HCT116 (cell line): ENCODE measurements at regions not wholly inside any gene's neighbourhood (a gene's known extent, or its start where the extent isn't known, plus 50 kb on each side); places are given as distances from the start of the nearest gene placed in this dataset.

ENCODE experiments used
- ATAC-seq: fragments of 200-7000 bp; cut with Tn5 transposase; 2 replicates; pipeline ENCODE4 v1.9.1; 2020; ENCODE audit warnings: mild to moderate bottlenecking, moderate library complexity
- BruUV-seq: library from RNA; stranded (reverse); fragments of 400-500 nt; replicated peaks from 2 replicates; lab custom pipeline; 2021; lab: Mats Ljungman, UMichigan
- CTCF ChIA-PET: fragments of 300-600 bp; sonication (Branson Sonifier 250); formaldehyde crosslinking; loops from one replicate; lab custom pipeline; 2021; ENCODE audit warnings: antibody characterized with exemption; lab: Charles Lee
- POLR2A ChIA-PET: fragments of 300-600, 350-600 bp; sonication (Branson Sonifier 250); formaldehyde crosslinking; loops from one replicate; lab custom pipeline; 2021; ENCODE audit warnings: antibody characterized with exemption; lab: Charles Lee
- RAD21 ChIA-PET, 2 experiments: fragments of 300-600 bp; sonication (Branson Sonifier 250); formaldehyde crosslinking; loops; one replicate each; lab custom pipeline; 2023; ENCODE audit warnings: low total read pairs in 2 of 2; ENCODE audit not compliant: uncharacterized antibody in 2 of 2, unreplicated experiment in 2 of 2, low non-redundant PET in 1 of 2; lab: Charles Lee
- DNase-seq: peaks from one replicate; pipeline ENCODE4 v3.0.0-alpha.2; 2010; ENCODE audit warnings: low read depth, low spot score
- H2AFZ ChIP-seq: fragments of 200-600 bp; shearing (Covaris generic), sonication (generic); 2 replicates; pipeline ENCODE4 v1.6.1; 2017; ENCODE audit warnings: low read depth, mixed run types, mixed read lengths, antibody characterized with exemption, low read length; ENCODE audit not compliant: poor library complexity, severe bottlenecking
- H3K27ac ChIP-seq: 2 replicates; pipeline ENCODE4 v1.5.1; 2012; ENCODE audit warnings: low read depth, low read length
- H3K27me3 ChIP-seq: fragments of 200-600 bp; sonication (generic); 2 replicates; pipeline ENCODE4 v1.6.1; 2016; ENCODE audit warnings: mixed run types, low read length, mixed read lengths; ENCODE audit not compliant: insufficient read depth
- H3K36me3 ChIP-seq, 2 experiments: fragments of 200-500 bp in 1 of 2; fragments of 200-600 bp in 1 of 2; sonication (Bioruptor generic) in 1 of 2; sonication (generic) in 1 of 2; 2 replicates each; pipeline versions ENCODE4 v1.5.1 to v1.6.1; 2014 to 2016; ENCODE audit warnings: low read length in 2 of 2, inconsistent platforms in 1 of 2, mixed read lengths in 1 of 2, mixed run types in 1 of 2; ENCODE audit not compliant: insufficient read depth in 2 of 2, control insufficient read depth in 1 of 2
- H3K4me1 ChIP-seq, 2 experiments: fragments of 200-600 bp in 1 of 2; sonication (generic) in 1 of 2; 2 replicates each; pipeline versions ENCODE4 v1.5.1 to v1.6.1; 2012 to 2017; ENCODE audit warnings: low read length in 2 of 2, inconsistent platforms in 1 of 2, mild to moderate bottlenecking in 1 of 2, mixed read lengths in 1 of 2, mixed run types in 1 of 2, moderate library complexity in 1 of 2; ENCODE audit not compliant: insufficient read depth in 2 of 2, control insufficient read depth in 1 of 2
- H3K4me2 ChIP-seq: fragments of 200-600 bp; sonication (generic); 2 replicates; pipeline ENCODE4 v1.6.1; 2017; ENCODE audit warnings: mixed run types, low read length, mixed read lengths
- H3K4me3 ChIP-seq, 2 experiments: fragments of 200-600 bp in 1 of 2; sonication (generic) in 1 of 2; replicated peaks in 1 of 2; 2 replicates each; pipeline ENCODE4 v1.5.1; 2011 to 2016; ENCODE audit warnings: low read length in 2 of 2, control low read depth in 1 of 2, low read depth in 1 of 2, mild to moderate bottlenecking in 1 of 2, mixed read lengths in 1 of 2, mixed run types in 1 of 2
- H3K79me2 ChIP-seq: fragments of 200-600 bp; sonication (generic); 2 replicates; pipeline ENCODE4 v1.6.1; 2017; ENCODE audit warnings: mild to moderate bottlenecking, mixed run types, low read length, moderate library complexity, mixed read lengths; ENCODE audit not compliant: insufficient read depth
- H3K9ac ChIP-seq: fragments of 200-600 bp; sonication (generic); 2 replicates; pipeline ENCODE4 v1.6.1; 2016; ENCODE audit warnings: low read length, mixed read lengths
- H3K9me2 ChIP-seq: fragments of 200-600 bp; sonication (generic), shearing (Covaris generic); 2 replicates; pipeline ENCODE4 v1.6.1; 2017; ENCODE audit warnings: mixed run types, mild to moderate bottlenecking, moderate library complexity; ENCODE audit not compliant: insufficient read depth
- H3K9me3 ChIP-seq, 2 experiments: fragments of 200-500 bp in 1 of 2; fragments of 200-600 bp in 1 of 2; sonication (Bioruptor generic) in 1 of 2; sonication (generic) in 1 of 2; 2 replicates each; pipeline ENCODE4 v1.6.1; 2014 to 2017; ENCODE audit warnings: low read length in 2 of 2, mixed read lengths in 2 of 2, inconsistent platforms in 1 of 2, low read depth in 1 of 2, mild to moderate bottlenecking in 1 of 2, mixed run types in 1 of 2, moderate library complexity in 1 of 2; ENCODE audit not compliant: control insufficient read depth in 1 of 2, insufficient read depth in 1 of 2
- H4K20me1 ChIP-seq: fragments of 200-600 bp; sonication (generic), shearing (Covaris generic); 2 replicates; pipeline ENCODE4 v1.6.1; 2017; ENCODE audit warnings: mixed run types, mild to moderate bottlenecking, moderate library complexity; ENCODE audit not compliant: insufficient read depth
- CBX3 ChIP-seq: IDR thresholded peaks from 2 replicates; pipeline ENCODE4 v1.6.1; 2012; ENCODE audit warnings: low read depth
- CEBPB ChIP-seq: IDR thresholded peaks from 2 replicates; pipeline ENCODE4 v1.6.1; 2012; ENCODE audit warnings: low read depth
- EGR1 ChIP-seq: IDR thresholded peaks from 2 replicates; pipeline ENCODE4 v1.6.1; 2012; ENCODE audit warnings: low read depth
- ELF1 ChIP-seq: IDR thresholded peaks from 2 replicates; pipeline ENCODE4 v1.6.1; 2012; ENCODE audit warnings: low read depth, borderline replicate concordance
- EZH2 ChIP-seq: fragments of 200-600 bp; sonication (generic); IDR thresholded peaks from 2 replicates; pipeline ENCODE4 v1.6.1; 2017; ENCODE audit warnings: antibody characterized with exemption, mixed run types
- FOSL1 ChIP-seq: IDR thresholded peaks from 2 replicates; pipeline ENCODE4 v1.6.1; 2012; ENCODE audit warnings: low read depth
- JUND ChIP-seq: IDR thresholded peaks from 2 replicates; pipeline ENCODE4 v1.6.1; 2012
- POLR2A ChIP-seq: IDR thresholded peaks from 2 replicates; pipeline ENCODE4 v1.7.0; 2011; ENCODE audit warnings: borderline replicate concordance; ENCODE audit not compliant: insufficient read depth, insufficient read length; ENCODE audit errors: extremely low read depth
- POLR2AphosphoS5 ChIP-seq: IDR thresholded peaks from 2 replicates; pipeline ENCODE4 v1.6.1; 2011; ENCODE audit warnings: mild to moderate bottlenecking, low read depth, low read length, moderate library complexity
- RAD21 ChIP-seq: IDR thresholded peaks from 2 replicates; pipeline ENCODE4 v1.6.1; 2012; ENCODE audit warnings: low read depth, mild to moderate bottlenecking
- SIN3A ChIP-seq: IDR thresholded peaks from 2 replicates; pipeline ENCODE4 v1.6.1; 2012; ENCODE audit warnings: low read depth
- SP1 ChIP-seq: IDR thresholded peaks from 2 replicates; pipeline ENCODE4 v1.6.1; 2012; ENCODE audit warnings: low read depth
- SRF ChIP-seq: IDR thresholded peaks from 2 replicates; pipeline ENCODE4 v1.6.1; 2012; ENCODE audit warnings: low read depth
- YY1 ChIP-seq: IDR thresholded peaks from 2 replicates; pipeline ENCODE4 v1.6.1; 2011; ENCODE audit warnings: low read length, low read depth, moderate library complexity, mild to moderate bottlenecking; ENCODE audit not compliant: insufficient replicate concordance; ENCODE audit errors: extremely low read depth
- ZFX ChIP-seq: fragments of 450-650 bp; IDR thresholded peaks from 2 replicates; pipeline ENCODE4 v1.6.1; 2017
- intact Hi-C: fragments of 100-400 bp; cut with micrococcal nuclease; formaldehyde crosslinking; loops from 2 replicates; pipeline ENCODE4 v1.10.0; 2022
- TF ChIP-seq, protein P1 (sequence below): IDR thresholded peaks from 2 replicates; pipeline ENCODE4 v1.6.1; 2012
- TF ChIP-seq, protein P2 (sequence below), 3 experiments: fragments of 200-600 bp in 1 of 3; sonication (generic) in 1 of 3; IDR thresholded peaks in 2 of 3; conservative IDR thresholded peaks in 1 of 3; 2 replicates each; pipeline ENCODE4 v1.5.1; 2012 to 2017; ENCODE audit warnings: low read depth in 2 of 3, low read length in 2 of 3, antibody characterized with exemption in 1 of 3, borderline replicate concordance in 1 of 3, control low read depth in 1 of 3, mild to moderate bottlenecking in 1 of 3, mixed read lengths in 1 of 3, mixed run types in 1 of 3, moderate library complexity in 1 of 3; ENCODE audit not compliant: insufficient read depth in 1 of 3
- TF ChIP-seq, protein P3 (sequence below): IDR thresholded peaks from 2 replicates; pipeline ENCODE4 v1.6.1; 2011; ENCODE audit warnings: mild to moderate bottlenecking, low read length, moderate library complexity; ENCODE audit not compliant: insufficient replicate concordance; ENCODE audit errors: extremely low read depth

DNA sequence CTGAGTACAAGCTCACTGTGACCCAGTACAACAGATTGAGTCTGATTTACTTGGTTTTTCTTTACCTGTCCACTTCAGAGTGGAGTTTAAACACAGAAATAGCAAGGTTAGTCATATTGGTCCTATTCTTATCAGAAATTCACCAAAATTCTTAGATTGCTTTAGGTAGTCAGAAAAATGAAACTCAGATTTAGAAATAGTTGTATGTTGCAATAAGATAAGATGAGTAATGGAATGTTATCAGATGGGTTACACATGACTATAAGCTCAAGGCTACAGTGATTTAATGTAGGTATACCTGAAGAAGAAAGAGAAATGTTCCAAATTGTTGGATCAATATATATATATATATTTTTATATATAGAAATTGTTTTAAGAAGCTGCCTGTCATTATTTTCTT, 524.1 kb downstream of the LRFN5 start:
- Histone ChIP-seq H3K9me3 (no peaks in the 10 kb centered on the region; a peak in 2 of 4 replicates), H3K27me3 (no peaks in the 10 kb centered on the region), H3K36me3 (no peaks in the 10 kb centered on the region), H3K4me3 (no peak overlapping the region), H3K9ac (no peak overlapping the region), H2AFZ (no peak overlapping the region), H3K4me1 (no peaks in the 10 kb centered on the region), H3K79me2 (no peaks in the 10 kb centered on the region), H4K20me1 (no peaks in the 10 kb centered on the region), H3K4me2 (no peak overlapping the region), H3K9me2 (no peaks in the 10 kb centered on the region), H3K27ac (no peak overlapping the region)
- BruUV-seq: no TSS peak
- RAD21 ChIA-PET: no interaction called here
- POLR2A ChIA-PET: no interaction called here
- ATAC-seq (no peak), DNase-seq (no peak)
- intact Hi-C loops: no loop called here
- CTCF ChIA-PET: no interaction called here
- TF ChIP-seq, protein P1, sequence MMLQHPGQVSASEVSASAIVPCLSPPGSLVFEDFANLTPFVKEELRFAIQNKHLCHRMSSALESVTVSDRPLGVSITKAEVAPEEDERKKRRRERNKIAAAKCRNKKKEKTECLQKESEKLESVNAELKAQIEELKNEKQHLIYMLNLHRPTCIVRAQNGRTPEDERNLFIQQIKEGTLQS: no peak

DNA sequence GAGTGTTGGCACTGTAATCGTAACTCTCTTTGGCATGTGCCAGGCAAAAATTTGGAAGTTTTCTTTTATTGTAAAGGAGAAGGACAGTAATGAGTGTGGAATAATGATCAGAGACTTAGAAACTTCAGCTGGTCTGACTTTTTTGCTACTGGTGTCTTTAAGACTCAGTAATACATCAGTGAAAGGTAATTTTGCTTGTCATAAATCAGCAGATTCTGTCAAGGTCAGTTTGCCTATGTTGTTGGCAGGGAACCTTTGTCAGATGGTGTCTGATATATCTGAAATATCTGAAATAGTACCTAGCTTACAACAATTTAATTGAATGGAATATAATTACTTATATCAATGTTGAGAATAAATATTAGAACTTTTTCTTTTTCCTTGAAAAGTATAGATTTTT, 516.9 kb downstream of the LRFN5 start:
- H3K4me2 ChIP-seq: no peak overlapping the region
- H3K36me3 ChIP-seq: no peaks in the 10 kb centered on the region
- no peaks in the 10 kb centered on the region; a peak in 1 of 4 replicates for H3K9me3 ChIP-seq
- no peaks in the 10 kb centered on the region for H3K27me3 ChIP-seq
- TF ChIP-seq CBX3: no peak
- no peak for TF ChIP-seq EGR1
- TF ChIP-seq ZFX: no peak
- TF ChIP-seq SP1: no peak
- no peak for TF ChIP-seq FOSL1
- no peak for TF ChIP-seq EZH2
- TF ChIP-seq, protein P2, sequence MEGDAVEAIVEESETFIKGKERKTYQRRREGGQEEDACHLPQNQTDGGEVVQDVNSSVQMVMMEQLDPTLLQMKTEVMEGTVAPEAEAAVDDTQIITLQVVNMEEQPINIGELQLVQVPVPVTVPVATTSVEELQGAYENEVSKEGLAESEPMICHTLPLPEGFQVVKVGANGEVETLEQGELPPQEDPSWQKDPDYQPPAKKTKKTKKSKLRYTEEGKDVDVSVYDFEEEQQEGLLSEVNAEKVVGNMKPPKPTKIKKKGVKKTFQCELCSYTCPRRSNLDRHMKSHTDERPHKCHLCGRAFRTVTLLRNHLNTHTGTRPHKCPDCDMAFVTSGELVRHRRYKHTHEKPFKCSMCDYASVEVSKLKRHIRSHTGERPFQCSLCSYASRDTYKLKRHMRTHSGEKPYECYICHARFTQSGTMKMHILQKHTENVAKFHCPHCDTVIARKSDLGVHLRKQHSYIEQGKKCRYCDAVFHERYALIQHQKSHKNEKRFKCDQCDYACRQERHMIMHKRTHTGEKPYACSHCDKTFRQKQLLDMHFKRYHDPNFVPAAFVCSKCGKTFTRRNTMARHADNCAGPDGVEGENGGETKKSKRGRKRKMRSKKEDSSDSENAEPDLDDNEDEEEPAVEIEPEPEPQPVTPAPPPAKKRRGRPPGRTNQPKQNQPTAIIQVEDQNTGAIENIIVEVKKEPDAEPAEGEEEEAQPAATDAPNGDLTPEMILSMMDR (IDR thresholded peaks at IDR 0.05 in 2 of 3, conservative IDR thresholded peaks at IDR 0.05 in 1 of 3; ENCODE audit: borderline replicate concordance in 1 of 3, insufficient read depth in 1 of 3, low read depth in 2 of 3, low read length in 2 of 3): no peak
- no peak for TF ChIP-seq POLR2A
- TF ChIP-seq ELF1: no peak
- TF ChIP-seq, protein P3, sequence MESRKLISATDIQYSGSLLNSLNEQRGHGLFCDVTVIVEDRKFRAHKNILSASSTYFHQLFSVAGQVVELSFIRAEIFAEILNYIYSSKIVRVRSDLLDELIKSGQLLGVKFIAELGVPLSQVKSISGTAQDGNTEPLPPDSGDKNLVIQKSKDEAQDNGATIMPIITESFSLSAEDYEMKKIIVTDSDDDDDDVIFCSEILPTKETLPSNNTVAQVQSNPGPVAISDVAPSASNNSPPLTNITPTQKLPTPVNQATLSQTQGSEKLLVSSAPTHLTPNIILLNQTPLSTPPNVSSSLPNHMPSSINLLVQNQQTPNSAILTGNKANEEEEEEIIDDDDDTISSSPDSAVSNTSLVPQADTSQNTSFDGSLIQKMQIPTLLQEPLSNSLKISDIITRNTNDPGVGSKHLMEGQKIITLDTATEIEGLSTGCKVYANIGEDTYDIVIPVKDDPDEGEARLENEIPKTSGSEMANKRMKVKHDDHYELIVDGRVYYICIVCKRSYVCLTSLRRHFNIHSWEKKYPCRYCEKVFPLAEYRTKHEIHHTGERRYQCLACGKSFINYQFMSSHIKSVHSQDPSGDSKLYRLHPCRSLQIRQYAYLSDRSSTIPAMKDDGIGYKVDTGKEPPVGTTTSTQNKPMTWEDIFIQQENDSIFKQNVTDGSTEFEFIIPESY: no peak
- TF ChIP-seq JUND: no peak
- no peak for TF ChIP-seq SIN3A
- no peak for TF ChIP-seq SRF
- no peak for TF ChIP-seq RAD21
- TF ChIP-seq CEBPB: no peak
- no peak for TF ChIP-seq POLR2AphosphoS5
- TF ChIP-seq YY1: no peak
- H4K20me1 ChIP-seq: no peaks in the 10 kb centered on the region
- H3K4me1 ChIP-seq: no peaks in the 10 kb centered on the region
- intact Hi-C loops: no loop called here
- ATAC-seq: no peak
- H3K4me3 ChIP-seq: no peak overlapping the region
- H3K79me2 ChIP-seq: no peaks in the 10 kb centered on the region
- H2AFZ ChIP-seq: no peak overlapping the region
- ChIA-PET CTCF (no interaction called here), RAD21 (no interaction called here), POLR2A (no interaction called here)
- H3K9ac ChIP-seq: no peak overlapping the region
- no peaks in the 10 kb centered on the region for H3K9me2 ChIP-seq
- H3K27ac ChIP-seq: no peak overlapping the region
- no peak for DNase-seq
- BruUV-seq: no TSS peak
